T-helper 2 cell treated with Interferon-gamma antibody and Interleukin-4, amounts not matched to agents 5 μg/mL and 100 μg/mL, for 36 hours (primary cell): ENCODE measurements at regions not wholly inside any gene's neighbourhood (a gene's known extent, or its start where the extent isn't known, plus 50 kb on each side); places are given as distances from the start of the nearest gene placed in this dataset.
"Not testable (repeated sequence)": the region's sequence is repeated elsewhere in the genome, so short reads cannot be mapped to it uniquely, and the experiment has no call there.

Experiments used
- DNase-seq: peaks from one replicate; pipeline ENCODE4 v3.0.0; 2021; ENCODE audit warnings: low spot score
- H3K27ac Mint-ChIP-seq: one replicate; pipeline ENCODE4 v1.8.0; 2021; ENCODE audit warnings: mild to moderate bottlenecking, mixed read lengths
- H3K27me3 Mint-ChIP-seq: one replicate; pipeline ENCODE4 v1.8.0; 2021; ENCODE audit warnings: low read depth, mixed read lengths
- H3K36me3 Mint-ChIP-seq: one replicate; pipeline ENCODE4 v1.8.0; 2021; ENCODE audit warnings: low read depth, mixed read lengths
- H3K4me1 Mint-ChIP-seq: one replicate; pipeline ENCODE4 v1.8.0; 2021; ENCODE audit warnings: low read depth, mixed read lengths
- H3K4me3 Mint-ChIP-seq: one replicate; pipeline ENCODE4 v1.8.0; 2022; ENCODE audit warnings: mild to moderate bottlenecking, moderate library complexity, mixed read lengths
- H3K9me3 Mint-ChIP-seq: one replicate; pipeline ENCODE4 v1.8.0; 2021; ENCODE audit warnings: mixed read lengths

DNA sequence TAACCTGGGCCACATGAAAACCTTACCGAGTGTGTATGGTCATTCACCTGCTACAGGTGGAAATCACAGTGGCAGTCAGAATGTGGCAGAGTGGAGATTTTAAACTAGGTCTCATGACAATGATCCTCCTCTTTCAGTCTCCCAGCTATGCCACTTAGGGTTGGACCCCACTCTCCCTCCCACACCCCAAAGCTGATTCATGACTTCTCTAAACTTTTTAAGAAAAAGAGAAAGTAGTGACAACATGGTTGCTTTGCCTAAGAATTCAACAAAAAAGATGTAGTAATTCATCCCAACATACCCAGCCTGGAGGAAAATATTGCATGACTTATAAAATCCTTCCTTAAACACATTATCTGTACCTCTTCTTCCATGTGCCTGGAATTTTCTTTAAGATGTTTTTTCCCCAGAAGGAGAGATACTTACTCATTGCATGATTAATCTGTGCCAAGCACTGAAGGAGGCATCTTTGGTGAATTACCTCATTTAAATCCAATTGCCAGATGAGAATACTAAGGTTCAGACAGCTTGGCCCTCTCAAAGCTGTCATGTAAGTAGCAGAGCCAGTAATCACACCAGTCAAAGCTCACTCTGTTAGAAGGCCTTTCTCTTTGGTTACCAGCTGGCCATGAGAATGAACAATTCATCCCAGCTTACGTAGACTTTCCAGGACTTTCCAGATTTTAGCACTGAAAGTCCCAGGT, 119.9 kb downstream of the COPRS start:
- no peak overlapping the region for H3K4me3 Mint-ChIP-seq
- DNase-seq = no peak
- H3K36me3 Mint-ChIP-seq = no peaks in the 10 kb centered on the region
- no peak overlapping the region for H3K27ac Mint-ChIP-seq
- H3K9me3 Mint-ChIP-seq = no peaks in the 10 kb centered on the region
- H3K27me3 Mint-ChIP-seq = peaks cover 29% of the 10 kb centered on the region
- H3K4me1 Mint-ChIP-seq = no peaks in the 10 kb centered on the region

DNA sequence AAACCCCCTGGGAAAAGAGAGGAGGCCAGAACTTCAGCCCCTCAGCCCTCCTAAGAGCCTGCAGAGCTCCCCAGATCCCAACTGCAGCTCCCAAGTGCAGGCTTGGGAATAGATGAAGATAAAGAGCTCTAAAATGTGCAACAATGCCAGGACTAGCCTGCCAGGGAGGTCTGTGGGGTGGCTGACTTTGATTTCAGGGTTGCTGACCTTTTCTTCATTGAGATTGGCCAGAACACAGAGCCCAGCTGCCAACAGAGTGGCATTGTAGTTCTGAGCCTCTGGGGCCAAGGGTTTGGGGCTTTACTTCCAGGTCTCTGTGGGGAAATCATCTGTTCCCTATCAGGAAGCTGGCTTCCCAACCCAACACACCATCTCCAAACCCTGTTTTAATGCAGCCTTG, 120.6 kb downstream of the COPRS start:
- peaks cover 23% of the 10 kb centered on the region for H3K27me3 Mint-ChIP-seq

DNA sequence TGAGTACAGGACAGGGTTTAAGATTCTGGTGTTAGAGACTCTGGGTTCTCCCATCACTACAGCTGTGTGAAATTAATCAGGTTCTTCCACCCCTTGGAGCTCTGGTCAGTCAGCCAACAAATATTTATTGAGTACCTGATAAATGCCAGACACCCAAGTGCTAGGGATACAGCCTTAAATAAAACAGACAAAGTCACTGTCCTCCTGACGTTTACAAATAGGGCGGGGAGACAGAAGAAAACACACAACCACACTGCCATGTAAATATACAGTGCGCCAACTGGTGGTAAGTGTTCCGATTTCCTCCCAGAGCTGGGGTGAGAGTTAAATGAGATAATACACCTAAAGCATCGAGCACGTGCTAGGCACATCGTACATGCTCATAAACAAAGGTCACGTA, 121.0 kb downstream of the COPRS start:
- Mint-ChIP-seq H3K4me3 (no peak overlapping the region), H3K4me1 (no peaks in the 10 kb centered on the region), H3K27me3 (peaks cover 19% of the 10 kb centered on the region), H3K9me3 (no peaks in the 10 kb centered on the region), H3K36me3 (no peaks in the 10 kb centered on the region), H3K27ac (no peak overlapping the region)
- DNase-seq = no peak

More for the DNA sequence above, 120.6 kb downstream of the COPRS start:
- Mint-ChIP-seq H3K9me3 (no peaks in the 10 kb centered on the region), H3K4me3 (no peak overlapping the region), H3K27ac (no peak overlapping the region), H3K4me1 (no peaks in the 10 kb centered on the region), H3K36me3 (no peaks in the 10 kb centered on the region)
- no peak for DNase-seq

DNA sequence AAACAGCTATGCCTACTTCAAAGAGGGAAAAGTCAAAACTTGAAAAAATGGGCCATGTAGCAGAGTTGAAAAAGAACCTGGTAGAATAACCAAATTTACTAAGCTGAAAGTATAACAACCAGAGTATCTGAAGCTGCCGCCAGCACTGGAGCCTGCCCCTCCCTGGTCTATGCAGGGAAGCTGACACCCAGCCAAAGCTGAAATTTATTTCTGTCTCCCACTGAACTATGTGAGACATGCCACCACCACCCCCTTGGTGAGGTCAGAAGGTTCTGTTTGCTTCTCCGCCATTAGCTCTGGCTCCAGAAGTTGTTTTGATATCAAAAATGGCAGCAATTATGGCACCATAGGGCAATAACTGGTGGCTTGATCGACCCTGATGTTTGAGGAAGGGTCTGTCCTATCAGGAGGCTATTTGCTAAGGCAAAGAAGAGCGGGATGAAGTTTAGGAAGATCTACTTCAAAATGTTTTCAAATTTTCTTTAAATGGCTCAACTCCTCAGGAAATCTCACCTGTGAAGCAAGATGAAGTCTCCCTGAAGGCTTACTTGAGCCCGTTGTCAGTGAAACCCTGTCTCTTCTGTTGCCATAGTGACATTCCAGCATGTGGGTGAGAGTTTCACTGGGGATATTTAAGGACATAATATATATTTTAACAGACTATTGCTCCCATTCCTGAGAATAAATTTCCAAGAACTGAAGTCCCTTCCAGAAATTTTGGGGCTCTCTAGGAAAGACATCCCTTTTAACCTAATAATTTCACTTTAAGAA, 122.0 kb downstream of the COPRS start:
- no peak overlapping the region for H3K4me3 Mint-ChIP-seq
- H3K27ac Mint-ChIP-seq = no peak overlapping the region
- peaks cover 1% of the 10 kb centered on the region for H3K9me3 Mint-ChIP-seq
- no peaks in the 10 kb centered on the region for H3K4me1 Mint-ChIP-seq
- H3K27me3 Mint-ChIP-seq = peaks cover 15% of the 10 kb centered on the region
- no peaks in the 10 kb centered on the region for H3K36me3 Mint-ChIP-seq
- DNase-seq = no peak

DNA sequence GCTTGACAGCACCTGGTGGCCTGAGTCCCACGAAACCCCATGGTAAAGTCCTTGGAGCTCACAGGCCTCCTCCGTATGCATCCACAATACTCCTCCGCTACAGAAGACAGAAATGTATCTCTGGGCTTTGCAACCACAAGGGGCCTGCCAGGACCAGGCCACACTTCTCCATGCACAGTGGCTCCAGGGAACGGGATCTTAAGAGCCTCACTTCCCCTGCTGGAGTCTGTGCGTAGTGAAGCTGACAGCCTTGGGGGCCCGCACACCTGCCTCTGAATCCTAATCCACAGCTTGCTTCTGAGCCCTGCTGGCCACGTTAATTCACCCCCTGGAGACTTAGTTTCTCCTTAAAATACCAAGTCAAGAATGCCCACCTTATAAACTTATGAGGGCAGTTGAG, 125.7 kb downstream of the COPRS start:
- peaks cover under 1% of the 10 kb centered on the region for H3K27me3 Mint-ChIP-seq
- DNase-seq = no peak

DNA sequence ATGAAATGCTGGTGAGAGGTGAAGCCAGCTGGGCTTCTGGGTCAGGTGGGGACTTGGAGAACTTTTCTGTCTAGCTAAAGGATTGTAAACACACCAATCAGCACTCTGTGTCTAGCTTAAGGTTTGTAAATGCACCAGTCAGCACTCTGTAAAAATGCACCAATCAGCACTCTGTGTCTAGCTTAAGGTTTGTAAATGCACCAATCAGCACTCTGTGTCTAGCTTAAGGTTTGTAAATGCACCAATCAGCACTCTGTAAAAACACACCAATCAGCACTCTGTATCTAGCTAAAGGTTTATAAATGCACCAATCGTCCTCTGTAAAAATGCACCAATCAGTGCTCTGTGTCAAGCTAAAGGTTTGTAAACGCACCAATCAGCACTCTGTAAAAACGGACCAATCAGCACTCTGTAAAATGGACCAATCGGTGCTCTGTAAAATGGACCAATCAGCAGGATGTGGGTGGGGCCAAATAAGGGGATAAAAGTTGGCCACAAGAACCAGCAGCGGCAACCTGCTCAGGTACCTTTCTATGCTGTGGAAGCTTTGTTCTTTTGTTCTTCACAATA, 127.4 kb downstream of the COPRS start:
- not testable (repeated sequence) for H3K27me3 Mint-ChIP-seq, H3K27ac Mint-ChIP-seq, H3K9me3 Mint-ChIP-seq, H3K4me3 Mint-ChIP-seq, H3K4me1 Mint-ChIP-seq, H3K36me3 Mint-ChIP-seq, DNase-seq

More for the DNA sequence above, 125.7 kb downstream of the COPRS start:
- no peak overlapping the region for H3K27ac Mint-ChIP-seq
- H3K9me3 Mint-ChIP-seq = peaks cover 6% of the 10 kb centered on the region
- H3K4me3 Mint-ChIP-seq = no peak overlapping the region
- H3K36me3 Mint-ChIP-seq = no peaks in the 10 kb centered on the region
- no peaks in the 10 kb centered on the region for H3K4me1 Mint-ChIP-seq

DNA sequence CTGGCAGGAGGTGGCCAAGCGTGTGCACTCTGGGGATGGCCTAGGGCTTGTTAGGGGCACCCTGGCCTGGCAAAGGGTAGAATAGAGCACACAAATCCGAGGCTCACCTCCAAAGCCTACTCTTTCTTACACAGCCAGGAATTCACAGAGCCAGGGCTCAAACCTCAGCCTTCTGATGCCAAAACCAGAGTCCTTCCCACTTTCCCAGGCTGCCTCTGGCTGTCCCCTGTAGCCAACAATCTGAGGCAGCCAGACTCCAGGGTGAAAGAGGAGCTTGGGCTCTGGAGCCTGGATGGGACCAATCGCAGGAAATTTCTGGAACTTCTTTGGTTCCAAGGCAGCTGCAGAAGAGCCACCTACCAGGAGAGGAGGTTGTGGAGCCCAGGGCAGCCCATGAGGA, 127.9 kb downstream of the COPRS start:
- H3K4me1 Mint-ChIP-seq = no peaks in the 10 kb centered on the region
- H3K36me3 Mint-ChIP-seq = no peaks in the 10 kb centered on the region
- H3K27me3 Mint-ChIP-seq = peaks cover 5% of the 10 kb centered on the region
- H3K9me3 Mint-ChIP-seq = peaks cover 6% of the 10 kb centered on the region
- no peak overlapping the region for H3K4me3 Mint-ChIP-seq
- H3K27ac Mint-ChIP-seq = no peak overlapping the region
- DNase-seq = no peak

DNA sequence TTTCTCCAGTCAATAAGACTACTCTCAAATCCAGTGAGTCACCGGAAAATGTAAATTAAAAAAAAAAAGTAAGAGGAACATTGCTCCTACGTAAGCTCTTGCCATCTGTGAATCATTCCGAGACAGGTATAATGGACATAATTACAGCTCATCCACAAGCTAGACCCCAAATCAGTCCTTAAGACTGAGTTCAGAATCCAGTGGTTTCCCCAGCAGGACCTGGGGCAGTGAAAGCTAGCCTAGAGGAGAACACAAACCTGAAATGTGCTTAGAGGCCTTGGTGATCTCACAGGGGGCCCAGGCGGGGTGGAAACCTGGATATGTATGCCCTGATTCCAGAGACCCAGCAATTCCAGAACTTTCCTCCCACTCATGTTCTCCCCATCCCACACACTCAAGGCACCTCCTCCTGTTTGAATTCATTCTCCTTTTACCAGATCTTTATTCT, 132.0 kb downstream of the COPRS start:
- no peak overlapping the region for H3K27ac Mint-ChIP-seq
- no peaks in the 10 kb centered on the region for H3K36me3 Mint-ChIP-seq
- peaks cover 4% of the 10 kb centered on the region for H3K9me3 Mint-ChIP-seq
- no peak for DNase-seq
- H3K4me3 Mint-ChIP-seq = no peak overlapping the region
- H3K27me3 Mint-ChIP-seq = peaks cover 5% of the 10 kb centered on the region
- H3K4me1 Mint-ChIP-seq = no peaks in the 10 kb centered on the region

DNA sequence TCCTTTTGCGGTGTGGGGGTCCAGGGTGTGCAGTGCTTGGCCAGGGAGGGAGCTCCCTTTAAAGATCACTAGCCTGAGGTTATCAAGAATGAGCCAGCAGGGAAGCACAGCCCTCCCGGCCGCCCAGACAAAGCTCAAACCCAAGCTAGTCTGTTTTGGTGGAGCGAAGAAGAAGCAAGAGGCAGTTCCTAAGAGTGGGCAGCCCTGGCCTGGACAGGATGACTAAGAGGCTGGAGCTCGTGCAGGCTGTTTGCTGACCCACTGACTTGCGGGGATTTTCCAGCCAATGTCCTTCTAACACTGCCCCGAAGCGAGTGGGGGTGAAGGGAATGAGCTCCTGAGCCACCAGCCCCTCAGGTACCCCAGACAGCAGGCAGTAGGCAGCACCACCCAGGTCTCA, 134.4 kb downstream of the COPRS start:
- Mint-ChIP-seq H3K36me3 (no peaks in the 10 kb centered on the region), H3K9me3 (no peaks in the 10 kb centered on the region), H3K27me3 (peaks cover 5% of the 10 kb centered on the region), H3K4me1 (no peaks in the 10 kb centered on the region), H3K4me3 (no peak overlapping the region), H3K27ac (no peak overlapping the region)
- DNase-seq = no peak

DNA sequence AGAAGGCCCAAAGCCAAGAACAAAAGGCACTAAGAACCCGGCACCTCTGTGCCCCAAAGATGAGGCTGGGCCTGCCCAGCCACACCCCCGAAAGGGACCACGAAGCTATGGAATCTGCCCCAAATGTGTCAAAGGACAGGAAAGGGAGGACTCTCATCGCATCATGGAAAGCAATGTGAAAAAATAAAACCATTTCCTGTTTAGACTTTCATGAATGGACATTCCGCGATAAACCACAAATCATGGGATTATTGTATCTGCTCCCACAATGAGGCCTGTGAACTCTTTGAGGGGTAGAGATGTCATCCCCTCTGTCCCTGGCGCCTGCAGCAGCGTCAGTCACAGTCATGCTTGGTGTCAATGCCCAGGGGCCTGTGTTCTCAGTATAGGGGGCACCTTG, 135.0 kb downstream of the COPRS start:
- peaks cover 5% of the 10 kb centered on the region for H3K27me3 Mint-ChIP-seq
- DNase-seq = no peak
- H3K9me3 Mint-ChIP-seq = no peaks in the 10 kb centered on the region
- no peaks in the 10 kb centered on the region for H3K4me1 Mint-ChIP-seq
- H3K36me3 Mint-ChIP-seq = no peaks in the 10 kb centered on the region
- no peak overlapping the region for H3K4me3 Mint-ChIP-seq
- H3K27ac Mint-ChIP-seq = no peak overlapping the region

DNA sequence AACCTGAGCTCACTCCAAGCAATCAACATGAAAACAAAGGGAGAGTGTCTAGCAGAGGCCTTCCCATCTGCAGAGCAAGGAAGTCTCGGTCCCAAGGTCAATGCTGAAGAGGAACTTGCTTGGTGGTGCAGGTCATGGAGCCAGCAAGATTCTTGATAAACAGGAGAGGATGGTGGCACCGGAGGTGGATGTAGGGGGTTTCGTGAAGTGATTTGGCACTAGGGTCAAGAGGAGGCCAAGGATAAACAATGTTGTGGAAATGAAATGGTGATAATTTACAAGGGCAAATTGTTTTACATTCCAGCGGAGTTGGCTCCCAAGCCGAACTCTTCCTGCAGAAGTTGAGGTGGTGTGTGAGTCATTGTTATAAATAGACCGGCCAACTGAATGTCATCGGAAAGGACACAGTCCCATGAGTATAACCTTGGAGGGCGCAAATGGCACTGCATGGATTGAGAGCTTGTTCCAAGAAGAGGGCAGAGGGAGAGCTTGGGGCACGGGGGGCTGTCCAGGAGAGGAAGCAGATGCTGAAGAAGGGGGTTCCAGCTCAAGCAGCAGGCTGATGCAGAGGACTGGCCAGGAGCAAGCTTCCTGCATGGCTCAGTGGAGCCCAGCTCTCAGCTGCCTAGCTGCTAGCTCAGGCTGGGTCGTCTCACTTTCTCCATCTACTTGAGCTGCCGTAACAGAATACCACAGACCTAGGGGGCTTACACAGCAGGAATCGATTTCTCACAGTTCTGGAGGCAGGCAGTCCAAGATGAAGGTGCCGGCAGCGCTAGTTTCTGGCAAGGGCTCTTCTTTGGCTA, 136.6 kb downstream of the COPRS start:
- DNase-seq = no peak
- Mint-ChIP-seq H3K36me3 (no peaks in the 10 kb centered on the region), H3K27ac (no peak overlapping the region), H3K9me3 (no peaks in the 10 kb centered on the region), H3K4me1 (no peaks in the 10 kb centered on the region), H3K27me3 (no peaks in the 10 kb centered on the region), H3K4me3 (no peak overlapping the region)

DNA sequence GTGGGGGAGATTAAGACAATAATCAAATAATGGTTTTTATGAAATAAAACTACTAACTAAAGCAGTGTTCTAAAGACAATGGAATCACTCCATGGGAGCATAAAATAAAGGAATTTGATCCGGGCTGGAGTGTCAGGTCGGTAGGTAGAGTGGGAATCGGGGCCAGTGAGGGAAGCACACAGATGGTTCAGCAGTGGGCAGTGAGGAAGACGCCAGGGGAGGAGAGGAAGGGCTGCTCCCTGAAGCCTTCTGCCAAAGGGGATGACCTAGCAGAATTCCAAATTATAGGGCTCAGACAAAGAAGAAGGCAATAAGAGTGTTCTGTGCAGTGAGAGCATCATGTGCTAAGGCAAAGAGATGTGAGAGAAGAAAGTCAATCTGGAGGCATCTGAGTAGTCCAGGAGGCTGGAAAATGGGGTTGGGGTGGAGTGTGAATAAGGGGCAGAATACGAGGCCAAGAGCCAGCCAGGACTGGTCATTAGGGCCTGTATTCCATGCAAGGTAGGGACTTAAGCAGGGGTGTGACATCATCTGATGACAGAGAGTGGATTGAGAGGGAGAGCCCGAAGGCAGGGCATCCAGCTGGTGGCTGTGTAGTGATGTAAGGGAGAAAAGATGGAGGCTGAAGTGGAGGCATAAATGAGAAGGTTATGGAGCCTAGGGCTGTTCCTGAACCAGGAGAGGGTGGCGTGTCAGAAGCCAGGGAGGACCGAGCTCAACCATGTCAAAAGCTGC, 137.6 kb downstream of the COPRS start:
- Mint-ChIP-seq H3K4me1 (no peaks in the 10 kb centered on the region), H3K4me3 (no peak overlapping the region), H3K36me3 (no peaks in the 10 kb centered on the region), H3K9me3 (no peaks in the 10 kb centered on the region), H3K27me3 (no peaks in the 10 kb centered on the region), H3K27ac (no peak overlapping the region)
- DNase-seq = no peak

DNA sequence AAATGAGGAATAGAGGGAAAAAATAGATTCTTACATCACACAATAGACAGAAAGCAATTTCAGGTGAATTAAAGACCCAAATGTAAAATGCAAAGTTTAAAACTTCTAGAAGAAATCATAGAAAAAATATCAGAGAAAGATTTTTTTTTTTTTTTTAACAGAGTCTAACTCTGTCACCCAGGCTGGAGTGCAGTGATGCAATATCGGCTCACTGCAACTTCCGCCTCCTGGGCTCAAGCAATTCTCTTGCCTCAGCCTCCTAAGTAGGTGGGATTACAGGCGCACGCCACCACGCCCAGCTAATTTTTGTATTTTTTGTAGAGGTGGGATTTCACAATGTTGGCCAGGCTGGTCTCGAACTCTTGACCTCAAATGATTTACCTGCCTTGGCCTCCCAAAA, 141.8 kb downstream of the COPRS start:
- DNase-seq, H3K9me3 Mint-ChIP-seq: not testable (repeated sequence)

More for the DNA sequence above, 141.8 kb downstream of the COPRS start:
- not testable (repeated sequence) for H3K27me3 Mint-ChIP-seq, H3K4me1 Mint-ChIP-seq, H3K27ac Mint-ChIP-seq, H3K36me3 Mint-ChIP-seq, H3K4me3 Mint-ChIP-seq
